ENCODE measurements at regions not wholly inside any gene's neighbourhood (a gene's known extent, or its start where the extent isn't known, plus 50 kb on each side); places are given as distances from the start of the nearest gene placed in this dataset.
"Not testable (repeated sequence)": the region's sequence is repeated elsewhere in the genome, so short reads cannot be mapped to it uniquely, and the experiment has no call there.

GRCh38 chr1:106360252-106360651 is 696.2 kb upstream of the PRMT6 start:
- Histone ChIP-seq H3K27me3 (no peaks in the 10 kb centered on the region), H3K9me3 (ENCODE audit: low read depth) (no peaks in the 10 kb centered on the region), H3K4me3 (no peak overlapping the region), H3K27ac (no peak overlapping the region), H3K4me1 (ENCODE audit: low read depth) (no peaks in the 10 kb centered on the region), H3K36me3 (no peaks in the 10 kb centered on the region)
- DNase-seq (ENCODE audit: low read depth in 1 of 2, low spot score in 1 of 2) = no peak
- TF ChIP-seq CTCF (IDR thresholded peaks at IDR 0.05; ENCODE audit: low read depth, low read length) = no peak

DNA sequence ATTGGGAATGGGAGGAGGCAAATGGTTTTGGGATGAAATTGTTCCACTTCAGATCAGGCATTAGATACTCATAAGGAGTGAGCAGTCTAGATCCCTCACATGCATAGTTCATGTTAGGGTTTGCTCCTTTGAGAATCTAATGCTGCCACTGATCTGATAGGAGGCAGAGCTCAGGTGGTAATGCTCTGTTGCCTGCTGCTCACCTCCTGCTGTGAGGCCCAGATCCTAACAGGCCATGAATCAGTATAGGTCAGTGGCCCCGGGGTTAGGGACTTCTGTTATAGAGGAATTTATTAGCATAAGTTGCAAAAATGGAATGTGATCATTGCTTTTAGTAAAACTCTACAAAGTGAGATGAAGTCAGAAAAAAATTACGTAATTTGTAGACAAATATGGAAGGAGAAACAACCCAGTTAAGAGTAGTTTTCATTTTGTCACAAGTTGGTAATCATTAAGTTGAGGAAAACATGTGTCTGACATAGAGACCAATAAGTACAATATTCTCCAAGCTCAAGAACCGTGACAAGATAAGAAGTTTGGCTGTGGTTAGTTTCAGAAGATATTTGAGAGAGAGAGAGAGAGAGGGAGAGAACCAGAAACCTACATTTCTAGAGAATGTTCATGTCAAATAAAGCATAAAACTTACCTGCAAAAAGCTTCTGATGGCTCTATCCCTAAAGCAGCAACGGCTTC is 689.7 kb upstream of the PRMT6 start:
- TF ChIP-seq CTCF (IDR thresholded peaks at IDR 0.05; ENCODE audit: low read depth, low read length) = no peak
- no peaks in the 10 kb centered on the region for H3K27me3 ChIP-seq
- no peak for DNase-seq (ENCODE audit: low read depth in 1 of 2, low spot score in 1 of 2)
- no peaks in the 10 kb centered on the region for H3K4me1 ChIP-seq (ENCODE audit: low read depth)
- H3K9me3 ChIP-seq (ENCODE audit: low read depth) = no peaks in the 10 kb centered on the region
- H3K4me3 ChIP-seq = no peak overlapping the region
- H3K27ac ChIP-seq = no peak overlapping the region
- no peaks in the 10 kb centered on the region for H3K36me3 ChIP-seq

- no peak overlapping the region for H3K4me3 ChIP-seq
- H3K27me3 ChIP-seq = no peaks in the 10 kb centered on the region
- H3K9me3 ChIP-seq (ENCODE audit: low read depth) = no peaks in the 10 kb centered on the region
- H3K27ac ChIP-seq = no peak overlapping the region
- no peak for DNase-seq (ENCODE audit: low read depth in 1 of 2, low spot score in 1 of 2)
- no peaks in the 10 kb centered on the region for H3K4me1 ChIP-seq (ENCODE audit: low read depth)
- H3K36me3 ChIP-seq = no peaks in the 10 kb centered on the region
- no peak for TF ChIP-seq CTCF (IDR thresholded peaks at IDR 0.05; ENCODE audit: low read depth, low read length)
Observed at GRCh38 chr1:106378261-106378660, 678.2 kb upstream of the PRMT6 start.

DNA sequence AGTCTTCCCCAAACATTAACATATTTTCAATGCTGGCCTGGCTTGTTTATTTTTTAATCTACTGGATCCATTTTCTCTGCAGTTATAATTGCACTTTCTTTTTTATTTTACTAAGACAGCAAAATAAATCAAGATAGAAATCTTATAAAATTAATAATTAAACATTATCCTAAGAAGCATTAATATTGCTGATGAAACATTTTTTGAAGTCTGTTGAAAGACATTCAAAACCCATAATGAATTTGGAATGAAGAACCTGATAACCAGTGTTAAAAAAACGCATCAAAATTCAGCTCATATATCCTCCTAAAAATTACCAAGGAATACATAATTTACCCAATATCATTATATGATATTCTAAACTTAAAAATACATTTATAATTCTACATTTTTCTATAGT is 675.7 kb upstream of the PRMT6 start:
- Histone ChIP-seq H3K4me1 (ENCODE audit: low read depth) (no peaks in the 10 kb centered on the region), H3K9me3 (ENCODE audit: low read depth) (no peaks in the 10 kb centered on the region), H3K27me3 (no peaks in the 10 kb centered on the region), H3K27ac (no peak overlapping the region), H3K36me3 (no peaks in the 10 kb centered on the region), H3K4me3 (no peak overlapping the region)
- TF ChIP-seq CTCF (IDR thresholded peaks at IDR 0.05; ENCODE audit: low read depth, low read length) = no peak
- no peak for DNase-seq (ENCODE audit: low read depth in 1 of 2, low spot score in 1 of 2)

- DNase-seq (ENCODE audit: low read depth in 1 of 2, low spot score in 1 of 2); H3K27ac ChIP-seq; H3K9me3 ChIP-seq (ENCODE audit: low read depth); H3K36me3 ChIP-seq; H3K27me3 ChIP-seq; H3K4me1 ChIP-seq (ENCODE audit: low read depth); H3K4me3 ChIP-seq: not testable (repeated sequence)
Observed at GRCh38 chr1:106389160-106389559, 667.3 kb upstream of the PRMT6 start.

DNA sequence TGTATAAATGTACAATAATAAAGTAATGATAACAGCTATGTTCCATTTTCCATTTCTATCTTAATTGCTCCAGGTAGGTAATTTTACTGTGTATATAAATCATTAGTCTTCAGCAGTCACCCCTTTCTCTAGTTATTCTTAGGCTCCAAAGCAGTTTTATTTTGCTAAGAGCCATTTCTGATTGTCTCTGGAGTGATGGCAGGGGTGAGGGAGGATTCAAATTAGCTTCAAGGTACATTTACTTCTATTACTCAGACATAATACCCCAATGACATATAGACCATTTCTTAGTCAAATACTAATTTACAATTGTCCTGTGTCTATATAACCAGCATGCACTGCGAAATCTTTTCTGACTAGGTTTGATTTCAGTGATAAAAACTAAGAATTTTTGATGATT is 663.4 kb upstream of the PRMT6 start:
- no peaks in the 10 kb centered on the region for H3K36me3 ChIP-seq
- H3K4me1 ChIP-seq (ENCODE audit: low read depth) = no peaks in the 10 kb centered on the region
- H3K9me3 ChIP-seq (ENCODE audit: low read depth) = no peaks in the 10 kb centered on the region
- TF ChIP-seq CTCF (IDR thresholded peaks at IDR 0.05; ENCODE audit: low read depth, low read length) = no peak
- H3K27ac ChIP-seq = no peak overlapping the region
- DNase-seq (ENCODE audit: low read depth in 1 of 2, low spot score in 1 of 2) = no peak
- H3K27me3 ChIP-seq = no peaks in the 10 kb centered on the region
- no peak overlapping the region for H3K4me3 ChIP-seq

Measured in cardiac muscle cell (in vitro differentiated cells and primary cell).